WERI-Rb-1 (cell line): ENCODE measurements at regions not wholly inside any gene's neighbourhood (a gene's known extent, or its start where the extent isn't known, plus 50 kb on each side); places are given as distances from the start of the nearest gene placed in this dataset.

Experiments used
- DNase-seq: peaks from one replicate; pipeline ENCODE4 v3.0.0-alpha.2; 2020
- H3K27ac ChIP-seq: fragments of 250-450 bp; sonication (Bioruptor Pico); 2 replicates; pipeline ENCODE4 v1.5.1; 2020; ENCODE audit warnings: mild to moderate bottlenecking, moderate library complexity
- H3K27me3 ChIP-seq: fragments of 250-450 bp; sonication (Bioruptor Pico); 2 replicates; pipeline ENCODE4 v1.5.1; 2021; ENCODE audit warnings: mild to moderate bottlenecking, low read depth, moderate library complexity; ENCODE audit not compliant: insufficient read depth, severe bottlenecking
- H3K36me3 ChIP-seq: fragments of 250-450 bp; sonication (Bioruptor Pico); 2 replicates; pipeline ENCODE4 v1.5.1; 2020; ENCODE audit warnings: mild to moderate bottlenecking, moderate library complexity
- H3K4me3 ChIP-seq: 2 replicates; pipeline ENCODE4 v1.5.1; 2011; ENCODE audit warnings: low read depth, mild to moderate bottlenecking, control low read depth, low read length
- H3K9me3 ChIP-seq: fragments of 250-450 bp; sonication (Bioruptor Pico); 2 replicates; pipeline ENCODE4 v1.5.1; 2021; ENCODE audit warnings: mild to moderate bottlenecking, moderate library complexity; ENCODE audit not compliant: severe bottlenecking
- CTCF ChIP-seq: IDR thresholded peaks from 2 replicates; pipeline ENCODE4 v1.5.1; 2011; ENCODE audit warnings: low read depth, mild to moderate bottlenecking, control low read depth, inconsistent platforms, low read length

- H3K4me3 ChIP-seq = no peak overlapping the region
- H3K27me3 ChIP-seq = no peaks in the 10 kb centered on the region
- no peak for TF ChIP-seq CTCF
- no peak overlapping the region for H3K27ac ChIP-seq
- H3K36me3 ChIP-seq = no peaks in the 10 kb centered on the region
- no peaks in the 10 kb centered on the region for H3K9me3 ChIP-seq
- DNase-seq = no peak
Observed at GRCh38 chr9:18154661-18155060, 319.3 kb upstream of the ADAMTSL1 start.

GRCh38 chr9:18159254-18159653 is 314.7 kb upstream of the ADAMTSL1 start:
- no peaks in the 10 kb centered on the region for H3K36me3 ChIP-seq
- H3K27me3 ChIP-seq = no peaks in the 10 kb centered on the region
- no peak overlapping the region for H3K27ac ChIP-seq
- no peak for DNase-seq
- H3K4me3 ChIP-seq = no peak overlapping the region
- no peaks in the 10 kb centered on the region for H3K9me3 ChIP-seq
- no peak for TF ChIP-seq CTCF

- Histone ChIP-seq H3K36me3 (no peaks in the 10 kb centered on the region), H3K4me3 (no peak overlapping the region), H3K9me3 (no peaks in the 10 kb centered on the region), H3K27ac (no peak overlapping the region), H3K27me3 (no peaks in the 10 kb centered on the region)
- no peak for TF ChIP-seq CTCF
- no peak for DNase-seq
Observed at GRCh38 chr9:18163146-18163545, 310.8 kb upstream of the ADAMTSL1 start.

GRCh38 chr9:18167733-18168132 is 306.2 kb upstream of the ADAMTSL1 start:
- H3K27me3 ChIP-seq = no peaks in the 10 kb centered on the region
- TF ChIP-seq CTCF = no peak
- no peak overlapping the region for H3K4me3 ChIP-seq
- no peaks in the 10 kb centered on the region for H3K36me3 ChIP-seq
- H3K9me3 ChIP-seq = no peaks in the 10 kb centered on the region
- DNase-seq = no peak
- no peak overlapping the region for H3K27ac ChIP-seq

GRCh38 chr9:18173923-18174322 is 300.0 kb upstream of the ADAMTSL1 start:
- no peaks in the 10 kb centered on the region for H3K27me3 ChIP-seq
- no peak for TF ChIP-seq CTCF
- no peak for DNase-seq
- H3K4me3 ChIP-seq = no peak overlapping the region
- no peaks in the 10 kb centered on the region for H3K36me3 ChIP-seq
- no peaks in the 10 kb centered on the region for H3K9me3 ChIP-seq
- no peak overlapping the region for H3K27ac ChIP-seq

GRCh38 chr9:18182636-18183035 is 291.3 kb upstream of the ADAMTSL1 start:
- no peak for DNase-seq
- Histone ChIP-seq H3K27ac (no peak overlapping the region), H3K4me3 (no peak overlapping the region), H3K27me3 (no peaks in the 10 kb centered on the region), H3K9me3 (no peaks in the 10 kb centered on the region), H3K36me3 (no peaks in the 10 kb centered on the region)
- no peak for TF ChIP-seq CTCF
